Myocyte (in vitro differentiated cells): ENCODE measurements at regions not wholly inside any gene's neighbourhood (a gene's known extent, or its start where the extent isn't known, plus 50 kb on each side); places are given as distances from the start of the nearest gene placed in this dataset.
"Not testable (repeated sequence)": the region's sequence is repeated elsewhere in the genome, so short reads cannot be mapped to it uniquely, and the experiment has no call there.

ENCODE experiments used
- DNase-seq: peaks from one replicate; pipeline ENCODE4 v3.0.0-alpha.2; 2012; ENCODE audit warnings: low read depth

DNA sequence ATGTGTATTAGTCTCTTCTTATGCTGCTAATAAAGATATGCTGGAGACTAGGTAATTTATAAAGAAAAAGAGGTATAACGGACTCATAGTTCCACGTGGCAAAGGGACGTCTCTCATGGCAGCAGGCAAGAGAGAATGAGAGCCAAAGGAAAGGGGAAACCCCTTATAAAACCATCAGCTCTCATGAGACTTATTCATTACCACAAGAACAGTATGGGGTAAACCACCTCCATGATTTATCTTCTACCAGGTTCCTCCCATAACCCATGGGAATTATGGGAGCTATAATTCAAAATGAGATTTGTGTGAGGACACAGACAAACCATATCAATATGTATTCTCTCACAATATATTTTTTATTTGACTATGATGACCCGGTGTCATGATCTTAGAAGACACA lies 109.1 kb downstream of the UTRN start:
- peak; percentile 41 for DNase-seq

DNA sequence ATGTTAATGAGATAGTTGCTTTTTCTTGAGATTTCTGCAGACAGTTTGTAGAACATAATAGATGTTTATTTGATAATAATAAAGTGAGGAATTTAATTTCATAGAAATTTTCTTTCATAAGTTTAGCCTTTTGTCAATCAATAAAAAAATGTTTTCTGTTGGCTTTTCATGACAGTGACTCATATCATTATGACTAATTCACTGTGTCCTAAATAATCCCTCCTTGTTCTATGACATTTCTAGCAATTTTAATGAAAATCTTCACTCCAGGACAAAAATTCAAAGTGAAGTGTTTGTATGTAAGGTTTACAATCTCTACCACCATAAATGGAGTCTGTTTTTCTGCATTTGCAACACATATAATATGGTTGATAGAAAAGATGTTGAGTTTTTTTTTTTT lies 109.9 kb downstream of the UTRN start:
- no peak for DNase-seq

DNA sequence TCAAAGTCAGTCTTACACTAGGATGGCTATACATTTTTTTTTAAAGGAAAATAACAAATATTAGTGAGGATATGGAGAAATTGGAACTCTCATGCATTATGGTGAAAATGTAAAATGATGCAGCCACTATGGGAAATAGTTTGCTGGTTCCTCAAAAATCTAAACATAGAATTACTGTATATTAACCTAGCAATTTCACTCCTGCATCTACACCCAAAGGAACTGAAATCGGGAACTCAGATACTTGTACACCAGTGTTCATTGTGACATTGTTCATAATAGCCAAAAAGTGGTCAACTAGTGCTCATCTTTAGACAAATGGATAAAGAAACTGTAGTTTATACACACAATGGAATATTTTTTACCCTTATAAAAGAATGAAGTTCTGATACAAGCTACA lies 110.7 kb downstream of the UTRN start:
- no peak for DNase-seq

DNA sequence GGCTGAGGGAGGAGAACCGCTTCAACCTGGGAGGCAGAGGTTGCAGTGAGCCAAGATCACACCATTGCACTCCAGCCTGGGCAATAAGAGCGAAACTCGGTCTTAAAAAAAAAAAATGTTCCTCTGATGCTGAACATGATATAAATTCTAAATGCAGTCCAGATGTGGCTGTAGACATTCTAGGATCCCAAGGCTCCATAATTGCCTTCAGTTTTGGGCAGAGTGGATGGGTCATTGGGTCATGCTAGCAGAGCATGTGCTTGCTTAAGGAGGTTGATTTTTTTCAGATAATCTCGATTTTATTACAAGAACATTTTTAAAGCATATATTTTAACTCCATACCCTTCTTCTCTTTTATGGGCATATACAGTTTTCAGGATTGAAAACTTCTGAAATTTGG lies 112.0 kb downstream of the UTRN start:
- no peak for DNase-seq

DNA sequence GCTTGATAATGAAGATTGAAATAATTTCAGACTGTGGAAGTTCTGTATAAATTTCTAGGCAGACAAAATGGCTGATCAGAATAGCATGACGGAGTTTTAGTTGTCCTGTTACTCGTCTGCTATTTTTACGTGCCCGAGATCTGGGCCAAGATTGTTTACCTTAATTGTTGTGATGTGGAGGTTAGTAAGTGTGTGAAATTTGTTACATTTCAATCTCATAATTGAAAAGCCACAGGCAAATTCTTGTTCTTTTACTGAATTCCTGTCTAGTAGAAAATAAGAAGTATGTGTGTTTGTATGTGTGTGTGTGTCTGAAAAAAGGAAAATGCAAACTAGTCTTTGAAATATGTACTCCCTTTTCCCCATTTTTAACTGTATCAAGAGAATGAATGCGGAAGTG lies 115.2 kb downstream of the UTRN start:
- DNase-seq = no peak

DNA sequence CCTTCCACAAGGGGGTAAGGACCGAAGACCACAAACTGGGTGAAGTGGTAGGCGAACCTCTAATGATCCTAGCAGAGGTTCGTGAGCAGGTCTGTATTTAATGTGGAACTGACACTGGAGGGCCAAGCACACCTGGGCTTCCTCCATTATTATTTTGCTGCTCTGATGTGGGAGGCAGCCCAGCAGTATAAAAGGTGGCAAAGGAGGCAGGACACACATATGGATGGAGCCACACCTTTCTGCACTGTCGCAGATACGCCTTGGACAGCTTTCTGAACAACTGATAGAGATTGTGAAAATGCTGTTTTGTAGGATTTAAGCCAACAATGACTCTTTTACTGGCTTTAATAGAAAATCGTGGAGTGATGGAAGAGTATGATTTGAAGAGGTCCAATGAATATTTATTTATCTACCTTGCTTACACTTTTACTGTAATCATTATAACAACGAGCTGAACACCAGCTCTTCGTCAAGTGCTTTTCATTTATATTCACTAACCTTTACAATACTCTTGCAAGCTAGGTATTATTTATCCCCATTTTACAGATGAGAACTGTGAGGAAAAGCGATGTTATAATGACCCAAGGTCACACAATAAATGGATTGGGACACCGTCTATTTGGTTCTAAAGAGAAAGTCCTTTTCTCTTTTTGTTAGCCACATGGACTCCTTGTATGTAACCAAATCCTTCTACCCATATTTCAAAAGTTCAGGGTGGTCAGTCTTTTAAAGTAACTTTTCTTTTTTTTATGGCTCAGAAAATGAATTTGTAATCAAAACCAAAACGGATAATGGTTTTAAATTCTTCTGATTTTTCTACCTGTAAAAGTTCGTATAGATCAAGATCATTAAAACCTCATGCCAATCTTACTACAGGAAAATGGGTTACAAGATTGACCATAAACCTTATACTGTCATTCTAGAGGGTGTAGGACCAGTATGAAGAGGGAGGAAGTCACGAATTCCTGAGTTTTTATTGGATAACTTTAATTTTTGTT lies 116.9 kb downstream of the UTRN start:
- DNase-seq = no peak

DNA sequence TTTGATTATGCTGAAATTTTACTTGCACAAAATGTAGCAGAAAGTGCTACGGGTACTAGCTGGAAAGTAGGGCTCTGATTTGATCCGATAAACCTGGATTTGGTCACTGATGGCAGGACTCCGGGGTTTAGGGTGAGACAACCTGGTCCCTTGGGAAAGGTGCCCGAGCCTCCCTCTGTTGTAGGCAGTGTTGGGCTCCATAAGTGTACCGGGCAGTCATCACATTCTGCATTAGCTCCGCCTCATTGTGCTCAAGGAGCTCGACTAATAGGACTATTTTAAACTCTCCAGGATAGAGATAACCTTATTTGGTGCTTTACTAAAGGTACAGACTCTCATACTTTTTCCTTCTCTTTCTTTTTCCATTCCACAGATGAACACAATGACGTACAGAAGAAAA lies 117.6 kb downstream of the UTRN start:
- no peak for DNase-seq

DNA sequence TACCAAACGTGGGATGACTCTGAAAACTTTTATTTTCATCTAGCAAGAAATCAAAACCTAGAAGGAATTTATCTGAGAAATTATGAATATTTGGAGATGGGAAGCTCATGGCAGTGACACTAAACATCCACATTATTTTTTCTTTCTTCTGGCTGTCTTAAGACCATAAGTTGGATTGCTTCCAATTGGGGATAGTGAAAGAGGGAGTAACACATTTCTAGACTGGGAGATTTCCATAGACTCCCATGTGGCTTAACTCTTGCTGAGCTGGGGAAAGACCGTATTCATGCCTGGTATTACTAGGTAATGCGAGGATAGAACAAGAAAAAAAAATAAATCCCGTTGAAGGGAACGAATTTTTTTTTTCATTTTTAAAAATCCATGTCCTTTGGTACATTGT lies 120.0 kb downstream of the UTRN start:
- peak; percentile 22 for DNase-seq

DNA sequence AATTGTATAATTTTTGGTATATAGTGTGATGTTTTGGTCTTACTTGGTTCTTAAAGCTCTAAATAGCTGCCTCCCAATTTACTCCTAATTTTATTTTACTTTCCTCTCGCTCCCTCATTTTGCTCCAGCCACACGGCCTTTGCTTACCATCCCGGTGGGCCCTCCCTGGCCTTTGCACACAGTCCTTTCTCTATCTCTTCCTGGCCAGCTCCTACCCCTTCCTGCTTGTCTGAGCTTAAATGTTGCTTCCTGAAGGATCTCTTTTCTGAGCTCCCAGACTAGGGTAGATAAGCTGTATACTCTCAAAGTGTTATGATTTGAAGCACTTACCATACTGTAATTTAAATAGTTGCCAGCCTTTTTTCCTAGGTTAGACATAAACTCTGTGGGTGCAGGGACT lies 121.7 kb downstream of the UTRN start:
- no peak for DNase-seq

DNA sequence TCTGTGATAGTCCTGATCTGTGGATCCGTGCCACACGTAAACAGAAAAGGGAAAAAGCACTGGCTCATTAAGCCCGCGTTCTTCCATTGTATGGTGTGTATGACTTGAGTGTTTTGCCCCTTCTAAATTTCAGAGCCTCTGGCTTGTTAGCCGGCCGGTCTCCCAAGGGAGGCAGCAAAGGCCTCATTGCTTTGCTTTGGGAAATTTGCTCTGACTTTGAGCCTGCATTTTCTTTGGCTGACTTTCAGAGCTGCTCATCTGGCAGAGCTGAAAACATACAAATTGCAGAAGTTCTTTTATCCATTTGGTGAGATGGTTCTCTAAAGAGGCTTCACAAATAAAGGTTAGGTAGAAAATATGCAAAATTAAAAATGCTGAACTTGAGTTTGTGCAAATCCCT lies 123.0 kb downstream of the UTRN start:
- peak; percentile 57 for DNase-seq

DNA sequence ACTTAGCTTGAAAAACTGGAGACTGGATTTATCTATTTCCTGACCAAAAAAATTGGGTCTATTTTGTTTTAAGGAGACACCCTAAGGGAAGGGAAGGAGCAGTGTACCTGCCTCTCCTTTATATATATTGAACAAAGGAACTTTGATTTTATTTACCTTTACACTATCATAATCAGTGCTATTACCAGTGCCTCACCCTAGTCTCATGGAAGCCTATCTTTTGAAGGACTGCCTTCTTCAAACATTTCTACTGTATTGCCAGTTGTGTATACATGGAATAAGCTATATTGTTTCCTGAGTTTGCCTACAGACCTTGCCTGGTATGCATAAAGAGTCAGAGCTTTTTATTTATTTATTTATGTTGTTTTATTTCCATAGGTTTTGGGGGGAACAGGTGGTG lies 124.9 kb downstream of the UTRN start:
- no peak for DNase-seq

DNA sequence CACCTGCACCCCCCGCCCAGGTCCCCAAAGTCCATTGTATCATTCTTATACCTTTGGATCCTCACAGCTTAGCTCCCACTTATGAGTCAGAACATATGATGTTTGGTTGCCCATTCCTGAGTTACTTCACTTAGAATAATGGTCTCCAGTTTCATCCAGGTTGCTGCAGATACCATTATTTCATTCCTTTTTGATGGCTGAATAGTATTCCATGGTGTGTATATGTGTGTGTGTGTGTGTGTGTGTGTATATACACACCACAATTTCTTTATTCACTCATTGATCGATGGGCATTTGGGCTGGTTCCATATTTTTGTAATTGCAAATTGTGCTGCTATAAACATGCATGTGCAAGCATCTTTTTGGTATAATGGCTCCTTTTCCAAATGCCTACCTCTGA lies 125.4 kb downstream of the UTRN start:
- DNase-seq = not testable (repeated sequence)

DNA sequence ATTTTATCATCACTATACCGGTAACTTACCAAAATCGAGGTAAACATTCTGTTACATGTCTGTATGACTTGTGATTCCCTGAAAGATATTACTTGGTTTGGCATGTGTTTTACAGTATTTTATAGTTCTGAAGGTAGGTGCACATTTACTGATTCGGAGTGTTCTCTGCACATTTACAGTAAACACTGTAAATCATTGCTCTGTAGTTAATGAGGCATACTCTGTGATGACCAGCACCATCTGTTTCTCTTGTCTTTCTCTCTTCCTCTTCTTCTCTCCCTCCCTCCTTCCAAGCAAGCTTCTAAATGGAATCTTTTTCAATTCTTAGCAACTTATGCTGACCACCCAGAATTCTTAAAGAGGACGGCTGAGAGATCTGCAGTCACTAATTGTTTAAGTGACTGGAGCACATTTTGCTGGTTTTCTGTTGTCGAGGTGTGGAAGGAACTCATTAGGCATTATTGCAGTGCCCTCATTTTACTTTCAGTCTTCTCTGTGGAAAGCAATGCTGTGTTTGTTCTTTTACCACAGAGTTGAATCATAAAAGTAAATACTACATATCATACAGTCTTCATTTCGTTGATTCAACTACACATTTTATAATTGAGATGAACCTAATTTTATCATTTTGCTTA lies 126.5 kb downstream of the UTRN start:
- peak; percentile 29 for DNase-seq

DNA sequence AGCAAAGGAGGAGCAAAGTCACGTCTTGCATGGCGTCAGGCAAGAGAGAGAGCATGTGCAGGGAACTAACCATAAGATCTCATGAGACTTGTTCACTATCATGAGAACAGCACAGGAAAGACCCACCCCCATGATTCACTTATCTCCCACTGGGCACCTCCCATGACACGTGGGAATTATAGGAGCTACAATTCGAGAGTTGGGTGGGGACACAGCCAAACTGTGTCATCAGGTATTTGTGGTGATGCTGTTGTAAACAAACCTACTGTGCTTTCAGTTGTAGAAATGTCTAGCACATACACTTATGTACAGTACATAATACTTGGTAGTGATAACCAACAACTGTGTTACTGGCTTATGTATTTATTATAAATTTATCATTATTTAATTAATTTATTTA lies 128.3 kb downstream of the UTRN start:
- DNase-seq = no peak

DNA sequence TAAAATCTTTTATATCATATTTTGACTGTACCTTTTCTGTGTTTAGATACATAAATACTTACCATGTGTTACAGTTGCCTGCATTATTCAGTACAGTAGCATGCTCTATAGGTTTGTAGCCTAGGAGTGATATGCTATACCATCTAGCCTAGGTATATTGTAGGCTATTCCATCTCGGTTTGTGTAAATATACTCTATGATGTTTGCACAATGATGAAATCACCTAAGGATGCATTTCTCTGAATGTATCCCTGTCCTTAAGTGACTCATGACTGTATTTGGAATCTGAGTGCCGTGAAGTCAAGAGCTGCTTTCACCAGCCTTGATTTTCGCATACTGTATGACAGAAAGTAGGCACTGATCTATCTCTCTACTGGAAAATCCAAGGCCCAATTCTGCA lies 129.9 kb downstream of the UTRN start:
- DNase-seq = peak; percentile 35

DNA sequence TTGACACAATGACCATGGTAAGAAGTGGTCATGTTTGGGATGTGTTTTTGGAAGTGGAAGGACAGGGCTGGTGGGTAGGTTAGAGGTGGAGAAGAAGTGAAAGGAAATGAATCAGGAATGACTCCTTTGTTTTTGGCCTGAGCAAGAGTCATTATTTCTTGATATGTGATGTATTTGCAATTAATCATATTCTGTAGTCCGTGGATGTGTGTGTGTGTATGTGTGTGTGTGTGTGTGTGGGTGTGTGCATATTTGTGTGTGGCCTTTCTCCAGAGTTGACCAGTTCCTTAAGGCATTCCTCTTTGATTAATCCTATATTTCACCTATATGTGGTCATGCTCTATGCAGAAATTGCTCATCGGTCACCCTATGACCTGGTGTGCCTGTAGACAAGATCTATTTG lies 130.7 kb downstream of the UTRN start:
- DNase-seq = no peak

DNA sequence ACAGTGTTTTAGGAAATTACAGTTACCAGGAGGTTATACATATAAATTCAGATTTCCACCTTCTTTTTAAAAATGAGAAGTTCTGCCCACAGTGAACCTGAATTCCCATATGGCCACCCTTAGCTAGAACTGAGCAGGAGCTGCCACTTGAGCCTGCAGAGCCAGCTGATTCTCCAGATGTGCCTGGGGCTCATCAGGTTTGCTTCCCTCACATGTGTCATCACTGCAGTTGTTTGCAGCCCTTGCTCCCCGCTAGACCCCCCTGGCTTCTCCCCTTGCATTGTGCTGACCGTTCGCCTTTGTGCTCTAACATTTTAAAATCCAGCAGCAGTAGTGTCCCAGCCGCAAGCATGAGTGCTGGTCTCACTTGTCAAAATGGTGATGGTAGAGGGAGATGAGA lies 131.1 kb downstream of the UTRN start:
- no peak for DNase-seq

DNA sequence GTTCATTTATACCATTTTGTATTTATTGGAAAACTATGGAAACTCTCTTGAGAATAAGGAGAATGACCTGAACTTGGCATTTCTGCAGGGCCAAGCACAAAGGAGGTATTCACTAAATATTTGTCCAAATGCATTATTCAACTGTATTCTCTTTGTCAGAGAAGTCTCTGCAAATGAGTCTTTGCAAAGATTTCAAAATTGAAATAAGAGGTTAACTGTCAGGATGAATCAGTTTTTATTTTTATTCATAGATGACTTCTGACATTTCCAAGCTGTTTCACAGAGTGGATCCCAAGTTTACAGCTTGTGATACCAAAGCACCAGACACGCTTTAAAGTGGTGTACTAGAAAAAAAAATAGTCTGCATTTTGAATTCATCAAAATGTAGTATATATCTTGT lies 131.6 kb downstream of the UTRN start:
- no peak for DNase-seq

DNA sequence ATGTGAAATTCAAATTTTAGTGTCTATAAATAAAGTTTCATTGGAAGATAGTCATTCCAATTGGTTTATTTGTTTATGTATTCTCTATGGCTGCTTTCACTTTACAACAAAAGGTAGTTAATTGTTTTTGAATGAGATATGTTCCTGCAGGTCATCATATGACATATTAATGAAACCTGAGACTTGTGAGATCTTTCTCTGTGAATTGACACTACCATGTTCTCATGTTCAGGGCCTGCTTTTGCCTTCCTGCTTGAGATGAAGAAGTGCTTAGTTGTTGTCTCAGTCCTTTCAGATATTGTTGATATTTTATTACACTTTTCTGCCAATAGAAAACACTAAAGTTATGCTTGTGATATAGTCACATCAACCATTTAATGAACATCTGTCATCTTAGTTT lies 132.5 kb downstream of the UTRN start:
- DNase-seq = peak; percentile 43

DNA sequence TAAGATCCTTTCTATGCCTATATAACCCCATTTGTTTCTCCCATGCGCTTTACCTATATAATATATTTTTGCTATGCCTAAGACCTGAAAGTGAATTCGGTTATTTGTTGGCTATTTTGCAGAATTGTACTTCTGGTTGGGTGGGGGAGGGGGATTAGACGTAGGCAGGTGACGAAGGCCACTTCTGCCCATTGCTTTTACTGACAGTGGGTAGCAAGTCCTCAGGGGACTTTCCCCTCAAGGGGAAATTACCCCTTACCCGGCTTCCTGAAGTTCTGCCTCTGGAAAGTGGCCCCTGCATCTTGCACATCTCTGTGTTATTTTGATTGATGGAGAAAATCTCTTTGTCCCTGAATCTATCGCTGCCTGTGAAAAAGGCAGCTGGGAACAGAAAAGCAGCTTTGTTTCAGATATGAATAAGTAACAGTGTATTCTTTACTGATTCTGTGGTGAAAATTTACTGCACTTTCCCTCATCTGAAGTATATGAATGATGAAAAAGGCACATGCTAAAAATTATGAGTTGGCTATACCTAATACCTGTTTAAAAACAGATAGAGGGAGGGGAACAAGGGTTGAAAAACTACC lies 133.9 kb downstream of the UTRN start:
- DNase-seq = no peak

DNA sequence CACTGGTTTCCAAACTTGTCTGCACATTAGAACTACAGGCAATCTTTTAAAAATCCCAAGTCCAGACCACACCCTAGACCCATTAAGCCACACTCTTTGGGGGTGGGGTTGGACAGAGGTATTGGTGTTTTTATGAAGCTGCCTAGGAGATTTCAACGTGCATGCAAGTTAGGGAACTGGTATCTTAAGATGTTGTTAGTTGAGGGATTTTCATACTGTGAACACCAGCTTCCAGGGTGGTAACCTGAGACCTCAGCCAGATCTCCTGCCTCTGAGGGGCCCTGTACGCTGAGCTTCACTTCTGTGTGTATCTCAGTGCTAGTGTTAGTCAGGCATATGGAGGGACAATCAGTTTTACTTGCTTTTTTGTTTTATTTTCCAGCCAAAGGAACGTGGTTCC lies 138.0 kb downstream of the UTRN start:
- DNase-seq = no peak

DNA sequence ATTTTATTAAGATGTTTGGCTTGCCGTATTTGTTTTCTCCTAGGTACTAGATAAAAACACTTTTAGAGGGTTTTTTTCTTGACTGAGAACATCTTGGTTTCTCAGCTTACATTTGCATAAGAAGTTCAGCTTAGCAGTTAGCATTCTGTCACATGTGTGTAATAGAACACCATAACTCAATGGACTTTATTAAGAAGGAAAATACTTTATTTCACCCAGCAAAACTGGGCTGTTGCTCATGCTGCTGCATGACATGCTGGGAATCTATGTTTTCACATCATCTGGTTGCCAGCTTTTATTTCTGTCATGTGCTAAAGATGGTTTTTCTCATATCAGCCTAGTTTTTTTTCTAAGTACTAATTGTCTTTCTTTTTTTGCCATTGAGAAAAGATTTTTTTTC lies 144.6 kb downstream of the UTRN start:
- no peak for DNase-seq
